Activated CD4-positive, alpha-beta memory T cell treated with anti-CD3 and anti-CD28 coated beads for 36 hours (primary cell): ENCODE measurements at regions not wholly inside any gene's neighbourhood (a gene's known extent, or its start where the extent isn't known, plus 50 kb on each side); places are given as distances from the start of the nearest gene placed in this dataset.
"Not testable (repeated sequence)": the region's sequence is repeated elsewhere in the genome, so short reads cannot be mapped to it uniquely, and the experiment has no call there.

Experiments
- CTCF ChIA-PET: fragments of 350-600 bp; sonication (Branson Sonifier 250); formaldehyde crosslinking; loops from one replicate; lab custom pipeline; 2021; ENCODE audit warnings: antibody characterized with exemption, inconsistent platforms; lab: Charles Lee
- POLR2A ChIA-PET: fragments of 350-600 bp; sonication (Branson Sonifier 250); formaldehyde crosslinking; loops from one replicate; lab custom pipeline; 2021; ENCODE audit warnings: antibody characterized with exemption; lab: Charles Lee
- DNase-seq: peaks from one replicate; pipeline ENCODE4 v3.0.0-alpha.2; 2020
- H3K27ac Mint-ChIP-seq: one replicate; pipeline ENCODE4 v1.8.0; 2021; ENCODE audit warnings: mixed read lengths
- H3K27me3 Mint-ChIP-seq: one replicate; pipeline ENCODE4 v1.8.0; 2021; ENCODE audit warnings: mixed read lengths
- H3K36me3 Mint-ChIP-seq: one replicate; pipeline ENCODE4 v1.8.0; 2021; ENCODE audit warnings: mixed read lengths
- H3K4me1 Mint-ChIP-seq: one replicate; pipeline ENCODE4 v1.8.0; 2021; ENCODE audit warnings: low read depth, mixed read lengths
- H3K4me3 Mint-ChIP-seq: one replicate; pipeline ENCODE4 v1.8.0; 2021; ENCODE audit warnings: mild to moderate bottlenecking, mixed read lengths
- H3K9me3 Mint-ChIP-seq: one replicate; pipeline ENCODE4 v1.8.0; 2021; ENCODE audit warnings: mixed read lengths
- intact Hi-C: fragments of 100-400 bp; cut with micrococcal nuclease; formaldehyde crosslinking; loops from one replicate; pipeline ENCODE4 v1.15.1; 2023

DNA sequence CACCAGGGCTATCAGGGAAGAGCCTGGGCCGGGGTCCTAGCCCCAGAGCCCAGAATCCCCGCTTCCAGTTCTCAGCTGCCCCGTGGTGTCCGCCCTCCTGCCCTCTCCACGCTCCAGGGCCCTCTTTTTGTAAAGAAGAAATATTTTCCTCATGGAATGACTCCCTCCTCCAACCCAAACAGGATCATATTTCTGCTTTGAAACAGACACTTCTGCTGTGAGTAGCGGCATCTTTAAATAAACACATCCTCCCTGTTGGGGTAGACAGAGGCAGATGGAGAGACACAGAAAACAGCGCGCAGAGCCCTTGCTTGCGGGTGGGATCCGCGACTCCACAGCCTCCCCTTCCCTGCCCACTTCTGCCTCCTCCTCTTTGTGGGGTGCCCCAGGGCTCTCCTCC lies 4384.7 kb upstream of the TPTE start:
- H3K4me3 Mint-ChIP-seq, POLR2A ChIA-PET, DNase-seq, H3K4me1 Mint-ChIP-seq, H3K36me3 Mint-ChIP-seq, H3K27me3 Mint-ChIP-seq, intact Hi-C loops, CTCF ChIA-PET, H3K9me3 Mint-ChIP-seq, H3K27ac Mint-ChIP-seq: not testable (repeated sequence)

DNA sequence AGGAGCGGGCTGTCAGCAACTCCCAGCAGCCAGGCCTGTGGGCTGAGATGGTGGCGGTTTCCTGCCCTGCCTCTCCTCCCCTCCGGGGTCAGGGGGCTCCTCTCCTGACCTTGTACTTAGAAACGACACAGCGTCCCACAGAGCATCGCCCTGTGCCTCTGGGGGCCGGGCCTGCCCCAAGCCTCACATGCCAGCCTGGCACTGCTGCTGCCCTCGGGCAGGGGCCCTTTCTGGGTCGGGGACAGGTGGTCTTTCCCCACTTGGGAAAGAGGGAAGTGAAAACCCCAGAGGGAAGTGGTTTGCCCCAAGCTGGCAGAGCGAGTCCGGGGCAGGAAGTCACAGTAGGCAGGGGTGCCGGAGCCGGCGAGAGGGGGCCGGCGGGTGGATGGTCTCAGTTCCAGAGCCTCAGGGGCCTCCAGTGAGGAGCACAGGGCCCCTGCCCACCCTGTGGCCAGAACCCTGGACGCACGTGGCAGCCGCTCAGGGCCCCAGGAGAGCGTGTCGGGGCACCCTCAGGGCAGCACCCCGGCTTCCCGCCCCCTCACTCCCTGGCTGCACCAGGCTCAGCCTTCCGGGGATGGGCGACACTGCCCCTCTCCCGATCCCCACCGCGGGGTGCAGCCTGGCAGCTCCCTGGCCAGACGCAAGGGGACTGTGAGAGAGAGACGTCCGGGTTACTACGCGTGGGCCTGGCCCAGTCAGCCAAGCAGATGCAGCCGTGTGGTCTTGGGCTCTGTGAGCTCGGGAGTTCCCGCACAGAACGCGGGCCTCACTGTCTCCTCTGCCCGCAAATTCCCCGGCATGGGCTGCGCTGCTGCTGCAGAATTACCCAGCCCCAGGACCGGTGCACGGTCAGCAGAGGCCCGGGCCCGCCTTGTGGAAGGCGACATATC lies 4382.9 kb upstream of the TPTE start:
- H3K36me3 Mint-ChIP-seq, DNase-seq, H3K27ac Mint-ChIP-seq, H3K27me3 Mint-ChIP-seq, H3K4me1 Mint-ChIP-seq, H3K9me3 Mint-ChIP-seq, CTCF ChIA-PET, POLR2A ChIA-PET, H3K4me3 Mint-ChIP-seq, intact Hi-C loops: not testable (repeated sequence)

GRCh38 chr21:6139331-6139730 lies 4382.1 kb upstream of the TPTE start:
- DNase-seq, H3K9me3 Mint-ChIP-seq, POLR2A ChIA-PET, H3K4me1 Mint-ChIP-seq, H3K36me3 Mint-ChIP-seq, intact Hi-C loops, H3K27ac Mint-ChIP-seq, H3K4me3 Mint-ChIP-seq, H3K27me3 Mint-ChIP-seq, CTCF ChIA-PET: not testable (repeated sequence)

- intact Hi-C loops, H3K27me3 Mint-ChIP-seq, H3K4me1 Mint-ChIP-seq, H3K27ac Mint-ChIP-seq, H3K4me3 Mint-ChIP-seq, H3K9me3 Mint-ChIP-seq, H3K36me3 Mint-ChIP-seq, POLR2A ChIA-PET, DNase-seq, CTCF ChIA-PET: not testable (repeated sequence)
Observed at GRCh38 chr21:6139862-6140261, 4381.5 kb upstream of the TPTE start.

DNA sequence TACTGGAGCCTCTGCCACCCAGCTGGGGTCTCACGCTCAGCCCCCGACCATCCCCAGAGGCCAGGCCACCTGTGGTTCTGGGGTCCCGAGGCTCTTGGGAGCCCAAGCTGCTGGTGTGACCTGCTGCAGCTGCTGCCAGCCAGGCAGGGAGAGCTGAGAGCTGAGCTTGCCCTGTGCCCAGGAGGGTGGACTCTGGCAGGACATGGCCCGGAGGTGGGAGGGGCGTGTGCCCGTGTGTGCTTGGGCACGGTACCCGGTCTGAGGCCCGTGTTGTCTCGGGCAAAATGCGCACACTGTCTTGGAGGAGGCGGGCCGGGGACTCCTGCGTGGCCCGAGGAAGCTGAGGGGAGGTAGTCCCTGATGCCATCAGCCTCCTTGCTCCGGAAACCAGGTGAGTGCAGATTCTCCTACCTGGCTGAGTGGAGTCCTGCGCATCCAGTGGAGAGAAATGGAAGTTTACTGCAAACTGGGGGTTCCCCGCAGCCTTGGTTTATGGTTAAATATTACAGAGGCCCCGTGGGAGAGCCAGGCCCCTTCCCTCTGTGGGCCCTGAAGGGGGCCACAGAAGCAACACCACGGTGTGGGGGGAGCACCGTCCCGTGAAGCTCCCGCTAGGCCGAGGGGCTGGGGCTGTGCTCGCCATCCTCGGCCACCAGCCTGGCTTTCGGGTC lies 4380.8 kb upstream of the TPTE start:
- not testable (repeated sequence) for H3K4me1 Mint-ChIP-seq

DNA sequence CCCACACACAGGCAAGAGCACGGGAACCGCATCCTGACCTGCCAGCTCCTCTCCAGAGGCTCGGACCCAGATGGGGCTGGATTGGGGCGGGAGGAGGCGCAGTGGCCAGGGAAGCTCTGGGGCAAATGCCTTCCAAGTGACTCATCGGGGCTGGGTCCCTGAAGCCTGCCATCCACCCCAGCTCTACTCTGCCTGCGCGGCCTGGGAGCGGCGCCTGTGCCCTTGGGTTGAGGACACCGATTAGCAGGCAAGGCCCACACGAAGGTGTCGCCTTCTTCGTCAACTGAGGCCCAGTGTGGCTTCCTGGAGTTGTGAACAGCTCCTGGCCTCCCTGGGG lies 4380.3 kb upstream of the TPTE start:
- DNase-seq, H3K4me3 Mint-ChIP-seq, H3K9me3 Mint-ChIP-seq, POLR2A ChIA-PET, H3K36me3 Mint-ChIP-seq, intact Hi-C loops, H3K27ac Mint-ChIP-seq, H3K27me3 Mint-ChIP-seq, CTCF ChIA-PET, H3K4me1 Mint-ChIP-seq: not testable (repeated sequence)

More for the DNA sequence above, 4380.8 kb upstream of the TPTE start:
- H3K27me3 Mint-ChIP-seq, CTCF ChIA-PET, H3K36me3 Mint-ChIP-seq, H3K9me3 Mint-ChIP-seq, H3K4me3 Mint-ChIP-seq, POLR2A ChIA-PET, intact Hi-C loops, H3K27ac Mint-ChIP-seq, DNase-seq: not testable (repeated sequence)

DNA sequence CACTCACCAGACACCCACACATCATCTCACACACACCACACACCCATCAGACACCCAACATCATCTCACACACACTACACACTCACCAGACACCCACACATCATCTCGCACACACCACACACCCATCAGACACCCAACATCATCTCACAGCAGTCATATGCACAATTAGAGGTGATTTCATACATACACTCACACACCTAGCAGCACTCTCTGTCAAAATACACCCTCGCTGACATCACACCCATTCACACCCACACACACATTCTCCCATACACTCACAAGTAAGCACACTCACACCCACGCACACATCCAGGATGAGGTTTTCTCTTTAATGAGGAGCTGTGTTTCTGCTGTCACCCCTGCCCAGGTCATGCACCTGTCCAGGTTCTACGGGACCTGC lies 4368.2 kb upstream of the TPTE start:
- H3K4me3 Mint-ChIP-seq, DNase-seq, POLR2A ChIA-PET, H3K4me1 Mint-ChIP-seq, CTCF ChIA-PET, H3K9me3 Mint-ChIP-seq, H3K27ac Mint-ChIP-seq, H3K36me3 Mint-ChIP-seq, intact Hi-C loops, H3K27me3 Mint-ChIP-seq: not testable (repeated sequence)

DNA sequence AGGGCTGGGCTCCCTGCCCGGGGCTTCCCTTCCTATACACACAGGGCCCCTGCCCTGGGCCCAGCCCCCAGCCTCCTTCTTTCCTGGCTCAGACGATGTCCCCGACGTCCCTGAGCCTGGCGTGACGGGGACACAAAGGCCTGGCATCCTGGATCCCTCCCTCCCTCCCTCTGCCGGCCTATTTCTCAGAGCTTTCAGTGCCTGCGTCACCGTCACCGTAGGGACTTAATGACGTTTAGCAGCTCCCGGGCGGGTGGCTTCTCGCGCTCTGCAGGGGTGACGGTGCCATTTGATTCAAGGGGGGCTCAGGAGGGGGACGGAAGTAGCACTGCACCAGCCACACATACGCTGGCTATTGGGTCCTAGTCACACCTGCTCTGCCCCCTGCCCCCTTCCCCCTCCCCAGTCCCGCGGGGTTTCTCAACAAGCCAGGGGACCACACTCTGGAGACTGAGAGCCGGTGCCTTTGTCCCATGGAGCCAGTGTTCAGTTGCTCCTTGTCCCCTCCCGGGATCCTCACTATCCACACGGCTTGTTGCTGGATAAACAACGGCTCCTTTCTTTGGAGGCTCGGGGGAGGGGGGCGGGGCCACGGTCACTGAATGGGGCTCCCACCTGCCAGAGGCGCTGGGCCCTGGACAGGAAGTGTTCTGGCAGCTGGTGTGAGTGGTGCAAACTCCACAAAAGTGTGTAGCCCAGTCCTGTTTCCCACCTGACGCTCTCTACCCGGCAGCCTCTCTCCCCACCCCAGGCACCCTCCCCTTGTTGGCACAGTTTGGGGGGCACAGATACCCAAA lies 4366.7 kb upstream of the TPTE start:
- H3K4me3 Mint-ChIP-seq, H3K9me3 Mint-ChIP-seq, H3K27me3 Mint-ChIP-seq, H3K4me1 Mint-ChIP-seq, CTCF ChIA-PET, H3K27ac Mint-ChIP-seq, intact Hi-C loops, DNase-seq, H3K36me3 Mint-ChIP-seq, POLR2A ChIA-PET: not testable (repeated sequence)

DNA sequence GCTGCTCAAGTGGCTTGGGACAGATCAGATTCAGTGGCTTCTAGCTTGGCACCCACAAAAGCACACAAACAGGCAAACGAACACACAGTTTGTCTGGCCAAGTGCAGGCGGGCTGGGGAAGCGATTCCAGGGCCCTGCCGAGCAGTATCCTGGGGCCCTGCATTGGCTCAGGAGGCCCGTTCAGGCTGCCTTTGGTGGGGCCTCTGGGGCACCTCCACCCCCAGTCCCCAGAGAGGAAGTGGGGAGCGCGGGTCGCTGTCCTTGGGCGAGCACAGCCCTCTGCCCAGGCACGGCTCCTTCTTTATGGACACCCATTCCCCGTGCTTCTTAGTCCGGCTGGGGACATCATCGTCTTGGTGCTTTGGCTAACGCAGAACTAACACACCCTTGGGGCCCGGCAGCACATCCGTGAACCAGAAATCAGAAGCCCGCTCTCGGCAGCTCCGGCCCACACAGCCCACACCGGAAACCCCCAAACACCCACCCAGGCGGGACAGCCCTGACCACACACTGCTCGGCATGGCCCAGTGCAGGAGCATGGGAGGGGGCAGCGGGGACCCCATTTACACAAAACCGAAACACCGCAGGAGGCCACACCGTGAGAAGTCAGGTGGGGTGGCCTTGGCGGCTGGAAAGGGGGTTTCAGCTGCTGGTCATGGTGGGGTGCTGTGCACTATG lies 4364.5 kb upstream of the TPTE start:
- H3K27ac Mint-ChIP-seq, H3K9me3 Mint-ChIP-seq, DNase-seq, POLR2A ChIA-PET, H3K4me3 Mint-ChIP-seq, H3K36me3 Mint-ChIP-seq, H3K27me3 Mint-ChIP-seq, H3K4me1 Mint-ChIP-seq, CTCF ChIA-PET, intact Hi-C loops: not testable (repeated sequence)

DNA sequence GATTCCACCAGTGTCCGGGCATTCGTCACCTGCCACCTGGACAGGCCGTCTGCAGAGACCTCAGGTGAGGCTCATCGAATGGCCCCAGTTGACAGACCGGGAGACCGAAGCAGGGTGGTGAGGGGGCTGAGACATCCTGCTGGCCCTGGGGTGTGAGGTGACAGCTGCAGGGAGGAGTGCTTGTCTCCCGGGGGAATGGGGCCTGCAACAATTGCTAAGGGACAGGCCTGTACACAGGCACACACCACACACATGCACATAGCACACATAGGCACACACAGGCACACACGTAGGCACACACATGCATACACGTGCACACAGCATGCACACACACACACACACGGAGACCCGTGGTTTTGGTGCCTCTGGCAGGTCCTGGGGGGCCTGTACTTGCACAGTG lies 4363.9 kb upstream of the TPTE start:
- POLR2A ChIA-PET, intact Hi-C loops, CTCF ChIA-PET: not testable (repeated sequence)

DNA sequence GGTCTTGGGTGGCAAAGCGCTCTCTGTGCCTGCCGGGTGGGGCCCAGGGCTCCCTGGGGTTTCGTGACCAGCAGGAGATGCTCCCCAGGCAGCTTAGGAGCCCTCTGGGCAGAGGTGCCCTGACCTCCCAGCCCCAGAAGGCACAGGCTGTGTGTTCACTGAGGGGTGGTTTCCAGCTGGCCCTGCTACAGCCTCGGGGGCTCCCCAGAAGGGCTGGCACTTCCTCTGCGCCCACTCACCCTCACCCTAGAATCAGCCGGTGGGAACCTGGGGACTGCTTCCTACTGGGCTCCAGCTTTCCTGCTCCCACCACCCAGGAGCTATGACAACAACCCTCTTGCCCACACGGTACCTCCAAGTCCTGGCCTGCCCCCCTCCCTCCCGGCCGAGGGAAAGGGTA lies 4363.2 kb upstream of the TPTE start:
- H3K4me3 Mint-ChIP-seq, POLR2A ChIA-PET, H3K4me1 Mint-ChIP-seq, H3K9me3 Mint-ChIP-seq, H3K27me3 Mint-ChIP-seq, H3K27ac Mint-ChIP-seq, DNase-seq, intact Hi-C loops, CTCF ChIA-PET, H3K36me3 Mint-ChIP-seq: not testable (repeated sequence)

More for the DNA sequence above, 4363.9 kb upstream of the TPTE start:
- not testable (repeated sequence) for DNase-seq, H3K9me3 Mint-ChIP-seq, H3K36me3 Mint-ChIP-seq, H3K27me3 Mint-ChIP-seq, H3K27ac Mint-ChIP-seq, H3K4me1 Mint-ChIP-seq, H3K4me3 Mint-ChIP-seq
